ENCODE measurements at regions not wholly inside any gene's neighbourhood (a gene's known extent, or its start where the extent isn't known, plus 50 kb on each side); places are given as distances from the start of the nearest gene placed in this dataset.

DNA sequence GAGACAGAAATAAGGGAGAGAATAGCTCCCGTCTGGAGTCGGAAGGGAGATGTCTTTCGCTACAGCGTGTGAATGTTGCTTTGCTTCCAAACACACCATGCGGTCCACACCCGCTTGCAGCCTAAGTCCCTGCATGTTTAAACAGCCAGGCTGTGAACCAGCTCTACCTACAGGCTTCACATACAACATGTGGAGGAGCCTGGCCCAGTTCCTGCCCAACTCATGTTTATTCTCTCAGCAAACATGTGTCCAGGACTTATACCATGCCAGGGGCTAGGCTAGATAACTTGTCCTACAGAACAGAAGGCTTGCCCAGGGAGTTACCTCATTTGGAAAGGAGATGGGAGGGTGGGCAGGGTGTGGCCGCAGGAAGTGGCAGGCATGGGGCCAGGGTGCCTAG, 181.5 kb downstream of the FOXO1 start:
- H3K4me3 ChIP-seq (replicated peaks in 1 of 2; ENCODE audit: low read depth in 2 of 2, low read length in 2 of 2) = no peak overlapping the region
- peak in 1 of 2 donors; percentile 12 for DNase-seq (ENCODE audit: low read depth in 2 of 2)
- TF ChIP-seq, protein P1, sequence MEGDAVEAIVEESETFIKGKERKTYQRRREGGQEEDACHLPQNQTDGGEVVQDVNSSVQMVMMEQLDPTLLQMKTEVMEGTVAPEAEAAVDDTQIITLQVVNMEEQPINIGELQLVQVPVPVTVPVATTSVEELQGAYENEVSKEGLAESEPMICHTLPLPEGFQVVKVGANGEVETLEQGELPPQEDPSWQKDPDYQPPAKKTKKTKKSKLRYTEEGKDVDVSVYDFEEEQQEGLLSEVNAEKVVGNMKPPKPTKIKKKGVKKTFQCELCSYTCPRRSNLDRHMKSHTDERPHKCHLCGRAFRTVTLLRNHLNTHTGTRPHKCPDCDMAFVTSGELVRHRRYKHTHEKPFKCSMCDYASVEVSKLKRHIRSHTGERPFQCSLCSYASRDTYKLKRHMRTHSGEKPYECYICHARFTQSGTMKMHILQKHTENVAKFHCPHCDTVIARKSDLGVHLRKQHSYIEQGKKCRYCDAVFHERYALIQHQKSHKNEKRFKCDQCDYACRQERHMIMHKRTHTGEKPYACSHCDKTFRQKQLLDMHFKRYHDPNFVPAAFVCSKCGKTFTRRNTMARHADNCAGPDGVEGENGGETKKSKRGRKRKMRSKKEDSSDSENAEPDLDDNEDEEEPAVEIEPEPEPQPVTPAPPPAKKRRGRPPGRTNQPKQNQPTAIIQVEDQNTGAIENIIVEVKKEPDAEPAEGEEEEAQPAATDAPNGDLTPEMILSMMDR (IDR thresholded peaks at IDR 0.05; ENCODE audit: low read depth, low read length) = no peak

DNA sequence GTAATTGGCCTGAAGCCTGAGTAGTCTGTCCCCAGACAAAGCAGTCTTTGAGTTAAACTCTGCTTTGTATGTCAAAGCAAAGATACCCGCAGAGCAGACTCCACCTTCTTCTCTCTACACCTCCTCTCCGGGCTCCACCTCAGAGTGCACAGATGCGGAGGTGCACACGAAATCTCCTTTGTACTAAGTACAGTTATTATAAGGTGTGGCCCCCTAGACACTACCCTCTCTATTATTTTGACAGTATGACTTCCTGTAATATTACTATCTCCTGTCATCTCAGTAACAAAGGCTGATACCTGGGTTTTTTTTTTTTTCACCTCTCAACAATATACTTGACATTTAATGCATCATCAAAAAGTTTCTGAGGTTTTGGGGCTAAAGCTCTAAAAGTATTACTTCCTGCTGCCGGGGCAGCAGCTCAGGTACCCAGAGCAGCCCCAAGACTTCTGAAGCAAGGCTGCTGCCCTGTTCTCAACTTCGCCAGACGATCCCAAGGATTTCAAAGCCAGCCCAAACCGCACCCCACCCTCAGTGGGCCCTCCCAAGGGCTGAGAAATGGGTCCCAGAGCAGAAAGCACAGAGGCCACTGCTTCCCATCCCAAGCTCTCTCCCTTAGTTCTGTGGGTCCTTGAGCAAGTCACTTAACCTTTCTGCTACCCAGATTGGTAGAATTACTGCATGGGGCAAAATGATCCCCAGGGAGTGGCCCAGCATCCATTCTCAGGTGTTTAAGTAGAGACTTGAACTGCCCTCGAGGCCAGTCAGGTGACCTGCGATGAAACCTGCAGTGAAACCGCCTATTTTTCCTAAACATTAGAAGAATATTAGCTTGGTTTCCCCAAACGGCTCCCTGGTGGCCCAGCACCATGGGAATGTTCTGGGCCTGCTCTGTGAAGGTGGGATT, 180.6 kb downstream of the FOXO1 start:
- no peak overlapping the region for H3K4me3 ChIP-seq (replicated peaks in 1 of 2; ENCODE audit: low read depth in 2 of 2, low read length in 2 of 2)
- DNase-seq (ENCODE audit: low read depth in 2 of 2) = no peak

DNA sequence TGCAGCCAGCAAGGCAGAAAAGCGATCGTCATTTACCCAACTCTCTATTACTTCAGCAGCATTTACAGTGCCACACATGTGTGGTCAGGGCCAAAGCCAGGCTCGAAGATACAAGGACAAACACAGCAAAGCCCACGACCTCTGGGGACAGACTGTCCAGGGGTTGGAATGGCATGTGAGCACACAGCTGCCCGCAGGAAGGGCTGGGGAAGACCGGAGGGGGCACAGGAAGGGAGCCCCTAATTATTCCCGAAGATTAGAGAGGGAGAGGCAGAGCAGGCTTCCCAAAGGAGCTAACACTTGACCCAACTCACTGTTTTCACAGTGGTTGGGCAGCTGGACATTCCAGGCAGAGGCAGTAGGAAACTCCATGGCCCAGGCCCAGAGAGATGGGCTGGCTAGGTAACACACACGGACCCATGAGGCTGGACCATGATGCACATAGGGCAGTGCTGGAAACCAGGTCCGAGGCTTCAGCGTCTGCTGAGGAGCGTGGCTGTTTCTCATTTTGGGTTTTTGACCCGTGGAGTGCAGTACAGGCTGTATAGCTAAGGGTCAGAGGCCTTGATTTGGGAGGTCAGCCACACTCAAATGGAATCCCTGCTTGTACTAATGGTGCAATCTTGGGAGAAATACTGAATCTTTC, 179.8 kb downstream of the FOXO1 start:
- H3K4me3 ChIP-seq (replicated peaks in 1 of 2; ENCODE audit: low read depth in 2 of 2, low read length in 2 of 2) = no peak overlapping the region
- no peak for DNase-seq (ENCODE audit: low read depth in 2 of 2)
- TF ChIP-seq, protein P1 (IDR thresholded peaks at IDR 0.05; ENCODE audit: low read depth, low read length) = no peak

More for the DNA sequence above, 180.6 kb downstream of the FOXO1 start:
- TF ChIP-seq, protein P1 (IDR thresholded peaks at IDR 0.05; ENCODE audit: low read depth, low read length) = no peak

DNA sequence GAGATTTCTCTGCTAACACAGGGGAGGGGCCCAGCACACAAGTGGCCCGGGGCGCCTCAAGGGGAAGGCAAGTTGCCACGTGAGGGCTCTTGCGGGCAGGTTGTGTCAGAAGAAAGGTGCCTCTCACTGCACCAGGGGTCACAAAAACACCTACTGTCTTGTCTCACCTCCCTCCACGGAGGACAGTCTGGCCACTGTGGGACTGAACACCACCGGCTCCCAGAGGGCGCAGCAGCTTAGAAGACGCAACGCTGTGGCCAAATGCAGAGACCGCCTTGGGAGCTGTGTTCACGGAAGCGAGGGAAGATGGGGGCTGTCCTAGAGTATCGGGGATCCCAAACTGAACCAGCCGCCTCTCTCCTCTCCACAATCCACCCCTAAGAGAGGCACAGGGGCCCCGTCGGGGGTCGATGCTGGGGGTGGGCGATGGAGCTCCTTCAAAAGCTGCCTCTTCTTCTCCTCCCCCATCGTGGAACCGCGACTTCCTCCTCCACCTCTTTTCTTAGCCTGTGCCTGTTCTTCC, 177.5 kb downstream of the FOXO1 start:
- no peak for DNase-seq (ENCODE audit: low read depth in 2 of 2)
- H3K4me3 ChIP-seq (replicated peaks in 1 of 2; ENCODE audit: low read depth in 2 of 2, low read length in 2 of 2) = no peak overlapping the region
- TF ChIP-seq, protein P1 (IDR thresholded peaks at IDR 0.05; ENCODE audit: low read depth, low read length) = no peak

GRCh38 chr13:40490086-40490758, 176.2 kb downstream of the FOXO1 start:
- H3K4me3 ChIP-seq (replicated peaks in 1 of 2; ENCODE audit: low read depth in 2 of 2, low read length in 2 of 2) = no peak overlapping the region
- TF ChIP-seq, protein P1 (IDR thresholded peaks at IDR 0.05; ENCODE audit: low read depth, low read length) = no peak
- DNase-seq (ENCODE audit: low read depth in 2 of 2) = no peak

DNA sequence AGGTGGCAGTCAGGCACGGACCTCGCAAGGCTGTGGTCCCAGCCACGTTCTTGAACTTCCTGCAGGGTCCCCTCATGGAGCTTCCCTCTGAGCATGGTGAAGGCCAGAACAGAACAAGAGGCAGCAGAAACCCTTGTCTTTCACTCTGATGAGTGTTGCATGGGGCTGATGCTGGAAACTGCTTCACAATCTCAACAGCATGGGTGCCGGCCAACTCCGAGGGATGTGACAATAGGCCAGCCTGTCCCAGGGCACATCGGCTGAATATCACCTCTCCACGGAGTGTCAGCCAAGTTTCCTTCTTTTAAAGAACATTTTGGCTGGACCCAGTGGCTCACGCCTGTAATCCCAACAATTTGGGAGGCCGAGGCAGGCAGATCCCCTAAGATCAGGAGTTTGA, 173.9 kb downstream of the FOXO1 start:
- no peak overlapping the region for H3K4me3 ChIP-seq (replicated peaks in 1 of 2; ENCODE audit: low read depth in 2 of 2, low read length in 2 of 2)
- TF ChIP-seq, protein P1 (IDR thresholded peaks at IDR 0.05; ENCODE audit: low read depth, low read length) = no peak
- no peak for DNase-seq (ENCODE audit: low read depth in 2 of 2)

All from cardiac fibroblast (primary cell).